RWPE1 (cell line): ENCODE measurements at regions not wholly inside any gene's neighbourhood (a gene's known extent, or its start where the extent isn't known, plus 50 kb on each side); places are given as distances from the start of the nearest gene placed in this dataset.

ENCODE experiments used
- CTCF ChIA-PET: fragments of 350-600 bp; sonication (Branson Sonifier 250); formaldehyde crosslinking; extraction: SDS; loops from one replicate; lab custom pipeline; 2021; lab: Yijun Ruan, JAX
- POLR2A ChIA-PET: fragments of 400-600 bp; formaldehyde crosslinking; extraction: SDS; loops from one replicate; lab custom pipeline; 2020; ENCODE audit warnings: antibody characterized with exemption; ENCODE audit not compliant: low non-redundant PET; lab: Yijun Ruan, JAX
- DNase-seq: peaks from one replicate; pipeline ENCODE4 v3.0.0; 2012; ENCODE audit warnings: low spot score
- H3K27ac ChIP-seq: fragments of 450-650 bp; 2 replicates; pipeline ENCODE4 v1.5.1; 2017
- CTCF ChIP-seq: fragments of 450-650 bp; conservative IDR thresholded peaks from 2 replicates; pipeline ENCODE4 v1.5.1; 2017; ENCODE audit warnings: low read depth, mild to moderate bottlenecking

GRCh38 chr10:81108516-81109199 is 571.0 kb downstream of the SH2D4B start:
- POLR2A ChIA-PET = no interaction called here
- TF ChIP-seq CTCF = no peak
- no peak for DNase-seq
- no peak overlapping the region for H3K27ac ChIP-seq
- CTCF ChIA-PET = interaction anchor here (0.6 to 1.5 kb wide), 6 partner anchors 9 to 586 kb away, joined by 3 to 6 read pairs (median 3); no protein-coding TSS in a partner anchor

DNA sequence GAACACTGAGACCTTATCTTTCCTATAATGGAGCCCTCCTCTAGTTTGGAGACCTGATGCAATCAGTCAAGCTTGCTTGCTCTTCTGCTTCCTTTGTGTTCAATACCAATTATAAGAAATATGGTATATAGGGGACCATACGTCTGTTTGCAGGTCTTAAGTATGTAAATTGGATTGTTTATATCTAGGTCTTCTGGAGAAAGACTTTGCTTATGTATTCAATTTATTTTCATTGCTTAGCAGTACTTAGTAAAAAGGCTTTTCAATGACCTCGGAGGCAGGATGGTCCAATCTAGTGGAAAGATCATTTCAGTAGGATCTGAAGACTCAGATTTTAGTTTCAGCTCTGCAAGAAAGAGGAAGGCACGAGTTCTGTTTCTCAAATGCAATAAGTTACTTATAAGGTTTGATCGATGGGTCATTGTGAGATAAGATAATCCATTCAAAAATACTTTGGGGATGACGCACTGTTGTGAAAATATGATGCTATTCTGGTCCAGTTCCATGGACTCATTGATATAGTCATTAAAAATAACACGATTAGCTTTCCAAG is 571.6 kb downstream of the SH2D4B start:
- TF ChIP-seq CTCF = no peak
- DNase-seq = no peak
- ChIA-PET CTCF (interaction anchor here (0.6 to 1.5 kb wide), 3 partner anchors 8 to 585 kb away, joined by 3 to 5 read pairs (median 3); no protein-coding TSS in a partner anchor), POLR2A (no interaction called here)
- no peak overlapping the region for H3K27ac ChIP-seq

DNA sequence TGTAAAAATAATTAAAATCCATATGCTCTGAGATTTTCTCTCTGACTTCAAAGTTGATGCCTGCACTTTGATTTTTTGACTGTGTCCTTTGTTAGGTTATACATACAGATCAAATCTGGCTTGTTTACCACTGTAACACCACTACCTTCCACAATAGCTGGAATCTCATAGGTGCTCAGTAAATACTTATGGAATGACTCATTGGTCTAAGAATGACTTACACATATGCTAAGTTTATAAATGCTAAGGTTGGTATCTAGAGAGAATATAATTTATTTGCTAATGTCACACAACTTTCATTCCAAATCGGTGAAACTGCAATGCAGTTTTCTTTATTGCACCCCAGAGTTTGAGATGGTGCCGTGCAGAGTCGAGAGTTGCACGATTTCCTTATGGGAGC is 578.5 kb downstream of the SH2D4B start:
- peak; percentile 49 for DNase-seq
- ChIA-PET CTCF (interaction anchor here (0.6 to 1.4 kb wide), 6 partner anchors 9 to 704 kb away, joined by 3 to 6 read pairs (median 4); no protein-coding TSS in a partner anchor), POLR2A (no interaction called here)
- no peak overlapping the region for H3K27ac ChIP-seq
- no peak for TF ChIP-seq CTCF

GRCh38 chr10:81116990-81117389 is 579.3 kb downstream of the SH2D4B start:
- ChIA-PET POLR2A (no interaction called here), CTCF (interaction anchor here (0.5 to 1.4 kb wide), 11 partner anchors 10 to 1263 kb away, joined by 3 to 6 read pairs (median 3); no protein-coding TSS in a partner anchor)
- TF ChIP-seq CTCF = no peak
- no peak for DNase-seq
- H3K27ac ChIP-seq = no peak overlapping the region

GRCh38 chr10:81127931-81128330 is 590.2 kb downstream of the SH2D4B start:
- no peak overlapping the region for H3K27ac ChIP-seq
- no peak for TF ChIP-seq CTCF
- ChIA-PET POLR2A (no interaction called here), CTCF (no interaction called here)
- no peak for DNase-seq

- TF ChIP-seq CTCF = no peak
- ChIA-PET CTCF (interaction anchor here (0.7 kb wide), 1 partner anchor 56 kb away, joined by 3 read pairs; no protein-coding TSS in a partner anchor), POLR2A (no interaction called here)
- no peak for DNase-seq
- no peak overlapping the region for H3K27ac ChIP-seq
Observed at GRCh38 chr10:81130014-81130413, 592.3 kb downstream of the SH2D4B start.
